Muscle of leg (tissue), 3 donors: ENCODE measurements at regions not wholly inside any gene's neighbourhood (a gene's known extent, or its start where the extent isn't known, plus 50 kb on each side); places are given as distances from the start of the nearest gene placed in this dataset.

Experiments
- DNase-seq: peaks from one replicate; pipeline ENCODE4 v3.0.0; 2013
- H3K27ac ChIP-seq: one replicate; pipeline ENCODE4 v1.5.1; 2013; ENCODE audit warnings: mild to moderate bottlenecking, low read length, control low read depth
- H3K27me3 ChIP-seq: one replicate; pipeline ENCODE4 v1.6.1; 2013; ENCODE audit warnings: low read length; ENCODE audit not compliant: control insufficient read depth, insufficient read depth
- H3K36me3 ChIP-seq: one replicate; pipeline ENCODE4 v1.6.1; 2013; ENCODE audit warnings: low read length; ENCODE audit not compliant: control insufficient read depth, insufficient read depth
- H3K4me1 ChIP-seq: one replicate; pipeline ENCODE4 v1.6.1; 2013; ENCODE audit warnings: low read length; ENCODE audit not compliant: control insufficient read depth, insufficient read depth
- H3K4me3 ChIP-seq: one replicate; pipeline ENCODE4 v1.5.1; 2013; ENCODE audit warnings: low read length, control low read depth
- H3K9me3 ChIP-seq: replicated peaks from 2 replicates; pipeline ENCODE4 v1.6.1; 2013; ENCODE audit warnings: low read depth, low read length; ENCODE audit not compliant: control insufficient read depth
- WGBS: methylation state at CpG from one replicate; pipeline ENCODE4 v1.1.5; 2013; ENCODE audit warnings: missing lambda C conversion rate; ENCODE audit not compliant: insufficient coverage; 5-methylcytosine and 5-hydroxymethylcytosine counted together

GRCh38 chr16:86983621-86984020 is 333.6 kb downstream of the C16orf95 start:
- no peaks in the 10 kb centered on the region for H3K4me1 ChIP-seq
- DNase-seq, result no peak
- no peak overlapping the region for H3K27ac ChIP-seq
- peaks cover 15% of the 10 kb centered on the region for H3K27me3 ChIP-seq
- H3K36me3 ChIP-seq, result no peaks in the 10 kb centered on the region
- H3K4me3 ChIP-seq, result no peak overlapping the region
- no peaks in the 10 kb centered on the region for H3K9me3 ChIP-seq

- DNase-seq, result no peak
- Histone ChIP-seq H3K4me3 (no peak overlapping the region), H3K9me3 (no peaks in the 10 kb centered on the region), H3K27ac (no peak overlapping the region), H3K36me3 (no peaks in the 10 kb centered on the region), H3K4me1 (no peaks in the 10 kb centered on the region), H3K27me3 (peaks cover 22% of the 10 kb centered on the region)
- WGBS, result 69% methylated on average over 9 of the region's 10 CpGs
These were observed 332.8 kb downstream of the C16orf95 start for GRCh38 chr16:86984343-86984742.

- no peak for DNase-seq
- Histone ChIP-seq H3K4me3 (no peak overlapping the region), H3K36me3 (no peaks in the 10 kb centered on the region), H3K27me3 (peaks cover 30% of the 10 kb centered on the region), H3K9me3 (no peaks in the 10 kb centered on the region), H3K27ac (no peak overlapping the region), H3K4me1 (no peaks in the 10 kb centered on the region)
- 44% methylated on average over 11 of the region's 13 CpGs for WGBS
These were observed 332.1 kb downstream of the C16orf95 start for GRCh38 chr16:86984991-86985647.

GRCh38 chr16:86985648-86986015 is 331.6 kb downstream of the C16orf95 start:
- Histone ChIP-seq H3K27ac (no peak overlapping the region), H3K36me3 (no peaks in the 10 kb centered on the region), H3K27me3 (peaks cover 33% of the 10 kb centered on the region), H3K9me3 (no peaks in the 10 kb centered on the region), H3K4me3 (no peak overlapping the region), H3K4me1 (no peaks in the 10 kb centered on the region)
- DNase-seq, result no peak
- 84% methylated on average over 10 of the region's 12 CpGs for WGBS

GRCh38 chr16:86986136-86986535 is 331.1 kb downstream of the C16orf95 start:
- peaks cover 33% of the 10 kb centered on the region for H3K27me3 ChIP-seq
- no peak overlapping the region for H3K4me3 ChIP-seq
- no peak for DNase-seq
- no peaks in the 10 kb centered on the region for H3K36me3 ChIP-seq
- H3K4me1 ChIP-seq, result no peaks in the 10 kb centered on the region
- H3K9me3 ChIP-seq, result no peaks in the 10 kb centered on the region
- H3K27ac ChIP-seq, result no peak overlapping the region
- 90% methylated on average over 5 of the region's 7 CpGs for WGBS

GRCh38 chr16:86986809-86987487 is 330.2 kb downstream of the C16orf95 start:
- H3K27me3 ChIP-seq, result peaks cover 33% of the 10 kb centered on the region
- no peak overlapping the region for H3K4me3 ChIP-seq
- 84% methylated on average over 15 of the region's 18 CpGs for WGBS
- no peaks in the 10 kb centered on the region for H3K9me3 ChIP-seq
- no peak for DNase-seq
- no peak overlapping the region for H3K27ac ChIP-seq
- H3K36me3 ChIP-seq, result no peaks in the 10 kb centered on the region
- H3K4me1 ChIP-seq, result no peaks in the 10 kb centered on the region

GRCh38 chr16:86987746-86988670 is 329.2 kb downstream of the C16orf95 start:
- peaks cover 37% of the 10 kb centered on the region for H3K27me3 ChIP-seq
- 72% methylated on average over 29 of the region's 31 CpGs for WGBS

GRCh38 chr16:86988920-86989696 is 328.1 kb downstream of the C16orf95 start:
- WGBS, result 42% methylated on average over 25 of the region's 25 CpGs
- Histone ChIP-seq H3K27me3 (peaks cover 46% of the 10 kb centered on the region), H3K4me1 (no peaks in the 10 kb centered on the region), H3K36me3 (no peaks in the 10 kb centered on the region), H3K4me3 (no peak overlapping the region), H3K9me3 (no peaks in the 10 kb centered on the region), H3K27ac (no peak overlapping the region)
- no peak for DNase-seq

More at GRCh38 chr16:86987746-86988670, 329.2 kb downstream of the C16orf95 start:
- no peak for DNase-seq
- no peaks in the 10 kb centered on the region for H3K9me3 ChIP-seq
- no peaks in the 10 kb centered on the region for H3K36me3 ChIP-seq
- no peak overlapping the region for H3K27ac ChIP-seq
- H3K4me3 ChIP-seq, result no peak overlapping the region
- H3K4me1 ChIP-seq, result no peaks in the 10 kb centered on the region

GRCh38 chr16:86990451-86990850 is 326.7 kb downstream of the C16orf95 start:
- no CpG with 5 or more reads among the region's 9 CpGs for WGBS
- Histone ChIP-seq H3K4me1 (peaks cover 8% of the 10 kb centered on the region), H3K36me3 (no peaks in the 10 kb centered on the region), H3K27me3 (peaks cover 58% of the 10 kb centered on the region), H3K4me3 (no peak overlapping the region), H3K9me3 (no peaks in the 10 kb centered on the region), H3K27ac (no peak overlapping the region)
- no peak for DNase-seq
